Mesodermal cell (in vitro differentiated cells): ENCODE measurements at regions not wholly inside any gene's neighbourhood (a gene's known extent, or its start where the extent isn't known, plus 50 kb on each side); places are given as distances from the start of the nearest gene placed in this dataset.

Source experiments
- H3K27ac ChIP-seq: 2 replicates; pipeline ENCODE4 v1.7.0; 2013; ENCODE audit warnings: mild to moderate bottlenecking, low read depth, low read length, moderate library complexity; ENCODE audit not compliant: severe bottlenecking
- H3K36me3 ChIP-seq: 2 replicates; pipeline ENCODE4 v1.7.1; 2013; ENCODE audit warnings: mild to moderate bottlenecking, low read length, moderate library complexity; ENCODE audit not compliant: control insufficient read depth, insufficient read depth
- H3K4me1 ChIP-seq: one replicate; pipeline ENCODE4 v1.7.1; 2013; ENCODE audit warnings: mild to moderate bottlenecking, low read length; ENCODE audit not compliant: insufficient read depth, control insufficient read depth, poor library complexity, severe bottlenecking
- H3K4me3 ChIP-seq: 2 replicates; pipeline ENCODE4 v1.7.0; 2013; ENCODE audit warnings: low read length, control low read depth, mild to moderate bottlenecking; ENCODE audit not compliant: insufficient read depth, poor library complexity, severe bottlenecking; ENCODE audit errors: extremely low read depth
- H3K9me3 ChIP-seq: 2 replicates; pipeline ENCODE4 v1.7.1; 2013; ENCODE audit warnings: mild to moderate bottlenecking, low read length, moderate library complexity; ENCODE audit not compliant: control insufficient read depth
- WGBS, 2 experiments: methylation state at CpG; one replicate each; pipeline ENCODE4 v1.1.5; 2013; ENCODE audit warnings: missing lambda C conversion rate in 2 of 2; ENCODE audit not compliant: insufficient coverage in 2 of 2; 5-methylcytosine and 5-hydroxymethylcytosine counted together

DNA sequence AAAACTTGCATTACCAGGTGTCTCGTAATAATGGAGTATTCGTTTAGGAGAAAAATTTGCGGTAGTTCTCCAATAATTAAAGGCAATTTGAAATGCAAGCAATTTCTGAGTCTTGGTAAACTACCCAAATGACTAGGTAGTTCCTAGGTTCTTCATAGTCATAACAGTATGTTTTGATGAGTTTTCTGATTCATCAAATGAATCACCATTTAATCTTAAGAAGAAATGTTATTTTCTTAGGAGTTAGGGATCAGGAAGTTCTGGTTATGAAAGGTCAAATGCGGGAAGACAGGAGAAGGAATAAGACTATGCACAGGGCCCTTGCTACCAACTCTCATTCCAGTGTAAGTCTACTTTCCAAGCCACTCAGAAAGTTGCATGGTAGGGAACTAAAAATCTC is 221.5 kb upstream of the SOX9 start:
- no peak overlapping the region for H3K4me3 ChIP-seq
- no peaks in the 10 kb centered on the region for H3K36me3 ChIP-seq
- H3K4me1 ChIP-seq: no peaks in the 10 kb centered on the region
- WGBS, 2 experiments: 94% methylated on average over 2 of the region's 4 CpGs; no CpG with 5 or more reads in 1 of the 2 experiments
- no peak overlapping the region for H3K27ac ChIP-seq
- H3K9me3 ChIP-seq: no peaks in the 10 kb centered on the region

DNA sequence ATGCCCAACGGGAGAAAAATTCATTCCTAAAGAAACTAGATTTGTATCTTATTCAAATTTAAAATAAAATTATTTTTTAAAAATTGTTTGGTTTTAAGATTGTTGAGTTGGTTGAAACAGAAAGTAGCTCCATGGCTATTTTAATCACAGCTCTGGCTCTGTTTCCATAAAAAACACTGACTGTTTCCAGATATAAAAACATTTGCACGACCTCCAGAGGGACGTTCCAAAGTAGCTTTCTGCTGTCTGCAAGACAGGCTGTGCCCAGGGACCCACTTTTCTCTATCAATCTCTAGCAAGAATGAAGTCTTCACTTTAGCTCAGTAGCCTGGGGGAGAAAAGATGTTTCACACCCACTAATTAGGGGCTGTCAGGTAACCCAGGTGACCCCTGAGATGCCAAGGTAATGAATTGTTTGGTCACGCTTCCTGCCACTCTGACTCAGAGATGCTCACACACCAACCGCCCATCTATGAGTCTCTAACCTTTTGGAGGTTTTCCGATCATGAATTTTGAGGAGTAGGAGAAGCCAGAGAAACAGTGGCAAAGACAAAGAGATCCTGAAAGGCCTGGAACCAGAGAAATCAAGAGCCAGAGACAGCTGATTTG is 220.1 kb upstream of the SOX9 start:
- H3K36me3 ChIP-seq: no peaks in the 10 kb centered on the region
- H3K9me3 ChIP-seq: no peaks in the 10 kb centered on the region
- 71 to 90% methylated on average over 1 to 2 of the region's 6 CpGs for WGBS, 2 experiments

DNA sequence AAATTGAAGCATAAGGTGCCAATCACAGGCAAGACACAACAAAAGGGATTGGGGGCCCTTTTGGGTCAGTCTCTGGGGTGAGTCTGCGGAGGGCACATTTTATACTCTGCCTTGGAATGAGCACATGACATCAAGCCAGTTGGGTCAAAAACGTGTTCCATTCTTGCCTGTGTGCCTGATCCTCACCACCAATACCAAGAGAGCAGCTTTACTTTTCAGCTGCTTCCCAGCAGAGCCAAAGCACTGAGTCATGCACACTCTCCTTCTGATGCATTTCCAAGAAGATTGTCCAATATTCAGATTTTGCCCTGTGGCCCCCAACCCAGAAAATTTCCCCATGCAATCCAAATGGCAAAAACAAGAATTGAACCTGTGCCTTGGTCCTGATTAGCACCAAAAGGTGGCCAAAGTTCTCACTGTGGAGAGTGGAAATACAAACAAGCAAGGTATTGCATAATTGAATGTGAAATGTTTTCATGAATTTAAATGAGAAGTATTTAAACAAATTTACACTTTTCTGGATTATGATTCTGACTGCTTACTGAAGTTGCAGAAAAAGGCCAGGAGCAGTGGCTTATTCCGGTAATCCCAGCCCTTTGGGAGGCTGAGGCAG is 217.8 kb upstream of the SOX9 start:
- Histone ChIP-seq H3K27ac (no peak overlapping the region), H3K4me1 (no peaks in the 10 kb centered on the region)
- WGBS, 2 experiments: 86 to 89% methylated on average over 2 to 3 of the region's 3 CpGs

More for the DNA sequence above, 220.1 kb upstream of the SOX9 start:
- Histone ChIP-seq H3K4me3 (no peak overlapping the region), H3K4me1 (no peaks in the 10 kb centered on the region), H3K27ac (no peak overlapping the region)

DNA sequence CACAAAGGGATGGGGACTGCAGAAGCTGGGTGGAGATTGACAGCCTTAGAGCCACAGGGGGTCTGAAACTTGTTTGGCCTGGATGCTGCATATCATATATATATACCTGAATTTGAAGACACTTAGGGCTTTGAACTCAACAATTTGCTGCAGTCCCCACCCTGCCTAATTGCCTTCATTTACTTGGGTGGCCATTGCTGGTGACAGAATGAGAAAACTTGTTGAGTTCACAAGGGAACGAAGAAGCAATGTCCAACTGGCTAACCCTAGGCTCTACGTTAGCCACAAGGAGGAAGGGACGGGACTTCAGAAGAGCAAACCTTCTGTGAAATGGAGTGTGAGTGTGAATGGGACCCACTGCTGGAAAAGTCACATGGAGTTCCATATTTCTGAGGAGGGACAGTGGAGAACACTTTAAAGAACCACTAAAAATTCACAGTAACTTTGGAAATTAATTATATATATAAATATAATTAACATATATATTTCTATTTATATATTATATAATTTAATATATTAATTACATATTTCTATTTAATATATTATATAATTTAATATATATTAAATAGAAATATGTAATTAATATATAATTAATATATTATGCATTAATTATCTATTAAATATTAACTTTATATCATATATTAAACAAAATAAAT is 215.3 kb upstream of the SOX9 start:
- Histone ChIP-seq H3K4me3 (no peak overlapping the region), H3K9me3 (no peaks in the 10 kb centered on the region), H3K4me1 (no peaks in the 10 kb centered on the region), H3K36me3 (no peaks in the 10 kb centered on the region), H3K27ac (no peak overlapping the region)
- WGBS, 2 experiments: 94 to 100% methylated on average over 2 to 3 of the region's 3 CpGs

More for the DNA sequence above, 217.8 kb upstream of the SOX9 start:
- Histone ChIP-seq H3K9me3 (no peaks in the 10 kb centered on the region), H3K4me3 (no peak overlapping the region), H3K36me3 (no peaks in the 10 kb centered on the region)

DNA sequence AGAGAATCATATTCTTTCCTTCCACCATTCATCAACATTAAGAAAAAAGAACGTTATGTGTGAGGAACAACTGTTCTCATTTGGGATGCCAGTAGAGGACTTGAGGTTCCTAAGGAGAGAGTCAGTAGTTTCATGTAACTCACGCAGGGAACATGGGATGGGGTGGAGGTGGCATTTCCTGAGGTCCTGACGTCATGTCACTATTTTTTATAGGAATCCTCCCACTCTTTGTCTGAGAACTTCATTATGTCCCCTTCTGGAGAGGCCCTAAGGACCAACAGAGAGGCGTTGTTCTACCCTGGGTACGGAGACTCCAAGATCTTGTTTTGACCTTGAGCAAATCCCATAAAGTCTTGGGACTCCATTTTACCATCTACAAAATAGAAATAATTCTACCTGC is 211.7 kb upstream of the SOX9 start:
- Histone ChIP-seq H3K9me3 (no peaks in the 10 kb centered on the region), H3K36me3 (no peaks in the 10 kb centered on the region), H3K27ac (no peak overlapping the region), H3K4me3 (no peak overlapping the region), H3K4me1 (no peaks in the 10 kb centered on the region)
- WGBS, 2 experiments: 83 to 90% methylated on average over 1 to 2 of the region's 5 CpGs

DNA sequence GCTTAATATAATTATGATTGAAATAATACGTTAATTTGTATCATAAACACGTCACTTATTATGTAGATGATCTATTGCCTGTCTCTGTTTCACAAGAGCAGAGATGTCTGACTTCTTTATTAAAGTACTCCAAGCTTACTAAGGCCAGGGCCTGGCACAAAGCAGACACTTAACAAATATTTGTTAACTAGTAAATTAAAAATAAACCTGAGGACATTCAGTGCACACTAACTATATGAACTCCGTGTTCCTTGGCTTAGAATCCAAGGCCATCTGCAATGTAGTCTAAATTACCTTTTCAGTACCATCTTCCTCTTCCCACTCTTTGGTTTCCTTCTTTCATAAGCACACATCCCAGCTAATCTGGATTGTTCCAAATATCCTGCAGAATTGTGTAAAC is 210.8 kb upstream of the SOX9 start:
- no peak overlapping the region for H3K27ac ChIP-seq
- 78 to 100% methylated on average over 1 of the region's 3 CpGs for WGBS, 2 experiments
- H3K4me1 ChIP-seq: no peaks in the 10 kb centered on the region
- no peaks in the 10 kb centered on the region for H3K9me3 ChIP-seq
- H3K4me3 ChIP-seq: no peak overlapping the region
- no peaks in the 10 kb centered on the region for H3K36me3 ChIP-seq

DNA sequence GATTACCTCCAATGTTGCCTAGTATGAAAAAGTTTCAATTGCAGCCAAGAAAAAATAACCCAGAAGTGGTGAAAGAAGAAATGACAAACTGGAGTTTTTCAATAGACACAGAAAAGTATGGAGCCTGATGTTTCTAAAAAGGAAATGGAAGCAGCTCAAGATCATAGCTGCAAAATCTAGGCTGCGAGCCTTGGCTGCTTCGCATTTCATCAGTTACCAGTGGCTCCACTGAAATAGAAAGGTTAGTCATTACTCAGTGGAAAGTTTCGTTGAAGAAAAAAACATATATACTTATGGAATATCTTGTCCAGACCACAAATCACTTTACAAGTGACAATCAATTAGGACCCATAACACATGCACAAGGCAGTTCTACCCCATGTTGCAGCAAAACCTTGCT is 206.8 kb upstream of the SOX9 start:
- Histone ChIP-seq H3K4me1 (no peaks in the 10 kb centered on the region), H3K9me3 (no peaks in the 10 kb centered on the region), H3K4me3 (no peak overlapping the region), H3K36me3 (no peaks in the 10 kb centered on the region), H3K27ac (no peak overlapping the region)
- 87 to 100% methylated on average over 1 to 2 of the region's 3 CpGs for WGBS, 2 experiments

DNA sequence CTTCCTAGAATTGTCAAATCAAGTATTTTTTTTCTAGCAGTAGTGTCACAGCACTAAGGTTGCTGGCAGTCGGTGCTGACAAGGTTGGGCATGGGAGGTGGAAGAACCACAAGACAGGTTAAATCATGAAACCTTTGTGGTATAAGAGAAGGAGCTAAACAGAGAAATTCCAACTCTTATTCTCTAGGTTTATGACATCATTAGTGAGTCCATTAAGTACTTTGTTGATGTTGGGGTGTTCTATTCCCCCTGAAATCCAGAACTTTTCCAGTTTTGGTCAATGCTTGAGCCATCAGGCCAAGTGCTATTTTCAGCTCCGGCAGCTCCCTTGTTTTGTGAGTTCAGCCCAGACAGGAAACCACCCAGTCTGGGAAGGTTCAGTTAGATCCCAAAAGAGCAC is 206.0 kb upstream of the SOX9 start:
- Histone ChIP-seq H3K27ac (no peak overlapping the region), H3K4me3 (no peak overlapping the region), H3K9me3 (no peaks in the 10 kb centered on the region), H3K36me3 (no peaks in the 10 kb centered on the region), H3K4me1 (no peaks in the 10 kb centered on the region)
- WGBS, 2 experiments: 62 to 100% methylated on average over 1 to 2 of the region's 2 CpGs

DNA sequence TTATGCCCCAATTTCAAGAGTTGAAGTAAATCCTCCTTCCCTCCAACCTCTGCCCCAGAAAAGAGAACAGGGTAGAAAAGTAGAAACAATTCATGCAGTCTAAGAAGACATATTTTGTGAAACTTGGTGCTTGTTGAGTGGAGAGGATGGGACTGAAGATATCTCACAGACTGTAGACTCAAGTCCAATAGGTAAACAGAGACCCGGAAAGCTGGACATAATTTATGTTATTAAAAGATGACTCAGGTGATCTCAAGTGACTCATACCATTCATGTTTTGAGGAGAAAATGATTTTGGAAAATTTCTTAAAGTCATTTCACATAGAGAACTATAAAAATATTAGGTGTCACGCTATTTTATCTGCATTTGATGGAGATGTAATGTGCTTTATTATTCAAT is 203.1 kb upstream of the SOX9 start:
- WGBS, 2 experiments: no CpG with 5 or more reads among the region's 2 CpGs
- Histone ChIP-seq H3K4me3 (no peak overlapping the region), H3K9me3 (no peaks in the 10 kb centered on the region), H3K4me1 (peaks cover 10% of the 10 kb centered on the region), H3K27ac (no peak overlapping the region), H3K36me3 (no peaks in the 10 kb centered on the region)

DNA sequence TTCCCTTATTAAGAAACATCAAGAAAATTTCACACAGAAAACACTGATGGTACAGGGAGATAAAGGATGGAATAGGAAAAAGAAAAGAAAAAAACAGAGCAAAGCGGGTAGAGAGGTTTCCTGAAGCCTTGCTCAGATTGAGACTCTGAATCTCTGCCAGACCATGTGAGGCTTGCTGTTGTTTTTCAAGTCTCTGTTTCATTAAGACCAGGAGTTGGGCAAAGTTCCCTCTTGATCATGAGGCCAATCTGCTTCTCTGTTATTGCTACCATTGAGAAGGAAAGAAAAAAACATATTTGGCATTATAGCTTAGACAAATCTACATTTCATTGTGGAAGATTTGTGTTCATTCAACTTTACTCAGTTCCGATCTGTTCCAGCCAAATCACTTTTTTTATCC is 201.6 kb upstream of the SOX9 start:
- Histone ChIP-seq H3K4me3 (no peak overlapping the region), H3K36me3 (no peaks in the 10 kb centered on the region), H3K4me1 (peaks cover 17% of the 10 kb centered on the region), H3K27ac (no peak overlapping the region), H3K9me3 (no peaks in the 10 kb centered on the region)
- 100% methylated on average over 1 of the region's 2 CpGs for WGBS, 2 experiments

DNA sequence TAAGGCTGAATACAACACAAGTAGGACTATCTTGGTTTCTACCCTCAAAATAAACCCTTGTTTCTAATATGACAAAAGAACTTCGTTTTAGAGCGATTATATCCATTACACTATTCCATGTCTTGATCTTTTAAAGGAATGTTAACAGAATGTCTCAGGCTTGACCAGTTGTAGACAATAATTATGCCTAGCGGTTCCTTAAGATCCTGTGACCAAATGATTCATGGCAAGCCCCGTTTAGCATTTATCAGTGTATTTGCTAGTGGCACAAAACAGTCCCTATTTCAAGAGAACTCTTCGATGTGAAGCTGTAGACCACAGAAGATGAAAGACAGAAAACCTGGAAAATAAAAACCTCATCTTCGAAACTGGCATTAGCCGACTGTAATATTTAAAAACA is 200.9 kb upstream of the SOX9 start:
- Histone ChIP-seq H3K36me3 (no peaks in the 10 kb centered on the region), H3K4me1 (peaks cover 17% of the 10 kb centered on the region), H3K4me3 (no peak overlapping the region), H3K9me3 (no peaks in the 10 kb centered on the region), H3K27ac (no peak overlapping the region)
- 92 to 95% methylated on average over 2 to 3 of the region's 7 CpGs for WGBS, 2 experiments
